GM12865 (cell line): ENCODE measurements at regions not wholly inside any gene's neighbourhood (a gene's known extent, or its start where the extent isn't known, plus 50 kb on each side); places are given as distances from the start of the nearest gene placed in this dataset.

ENCODE experiments used
- DNase-seq: peaks from one replicate; pipeline ENCODE4 v3.0.0; 2010; ENCODE audit warnings: low read depth
- H3K4me3 ChIP-seq: 2 replicates; pipeline ENCODE4 v1.5.1; 2011; ENCODE audit warnings: mild to moderate bottlenecking, low read depth, low read length, control low read depth
- TF ChIP-seq, protein P1 (sequence below): IDR thresholded peaks from 2 replicates; pipeline ENCODE4 v1.5.1; 2011; ENCODE audit warnings: low read length, control low read depth, low read depth, inconsistent platforms; ENCODE audit not compliant: insufficient read depth; ENCODE audit errors: missing control alignments

DNA sequence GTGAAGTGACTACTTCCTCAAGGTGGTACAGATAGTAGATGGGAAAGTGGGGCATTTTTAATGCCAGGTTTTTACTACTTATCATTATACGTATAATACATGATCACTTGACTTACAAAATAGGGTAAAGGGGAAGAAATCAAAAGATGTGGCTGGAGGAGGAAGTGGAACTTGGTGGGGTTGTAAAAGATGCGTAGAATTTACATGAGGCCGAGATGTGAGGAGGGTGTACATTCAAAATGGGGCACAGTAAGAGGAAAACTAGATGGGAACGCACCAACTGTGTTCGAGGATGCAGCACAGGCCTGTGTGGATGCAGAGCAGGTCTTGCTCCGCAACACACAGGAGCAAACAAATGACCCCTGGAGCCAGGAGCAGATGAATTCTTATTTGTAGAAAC lies 403.3 kb downstream of the TXNL1 start:
- DNase-seq, result no peak
- no peak overlapping the region for H3K4me3 ChIP-seq
- TF ChIP-seq, protein P1, sequence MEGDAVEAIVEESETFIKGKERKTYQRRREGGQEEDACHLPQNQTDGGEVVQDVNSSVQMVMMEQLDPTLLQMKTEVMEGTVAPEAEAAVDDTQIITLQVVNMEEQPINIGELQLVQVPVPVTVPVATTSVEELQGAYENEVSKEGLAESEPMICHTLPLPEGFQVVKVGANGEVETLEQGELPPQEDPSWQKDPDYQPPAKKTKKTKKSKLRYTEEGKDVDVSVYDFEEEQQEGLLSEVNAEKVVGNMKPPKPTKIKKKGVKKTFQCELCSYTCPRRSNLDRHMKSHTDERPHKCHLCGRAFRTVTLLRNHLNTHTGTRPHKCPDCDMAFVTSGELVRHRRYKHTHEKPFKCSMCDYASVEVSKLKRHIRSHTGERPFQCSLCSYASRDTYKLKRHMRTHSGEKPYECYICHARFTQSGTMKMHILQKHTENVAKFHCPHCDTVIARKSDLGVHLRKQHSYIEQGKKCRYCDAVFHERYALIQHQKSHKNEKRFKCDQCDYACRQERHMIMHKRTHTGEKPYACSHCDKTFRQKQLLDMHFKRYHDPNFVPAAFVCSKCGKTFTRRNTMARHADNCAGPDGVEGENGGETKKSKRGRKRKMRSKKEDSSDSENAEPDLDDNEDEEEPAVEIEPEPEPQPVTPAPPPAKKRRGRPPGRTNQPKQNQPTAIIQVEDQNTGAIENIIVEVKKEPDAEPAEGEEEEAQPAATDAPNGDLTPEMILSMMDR, result no peak

DNA sequence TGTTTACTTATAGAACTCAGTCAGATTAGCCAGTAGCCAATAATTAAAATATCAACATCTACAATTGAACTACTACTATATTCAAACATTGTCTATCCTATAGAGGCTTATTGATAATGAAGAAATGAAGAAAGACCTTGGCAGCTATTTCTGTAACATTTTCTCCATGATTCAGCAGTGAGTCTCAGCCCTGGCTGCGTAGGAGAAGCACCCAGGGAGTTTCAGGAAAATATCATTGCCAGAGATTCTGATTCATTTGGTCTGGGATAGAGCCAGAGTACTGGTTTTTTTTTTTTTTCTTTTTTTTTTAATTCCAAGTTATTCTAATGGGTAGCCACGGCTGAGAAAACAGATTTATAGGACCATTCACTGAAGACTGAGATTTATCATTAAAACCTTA lies 404.8 kb downstream of the TXNL1 start:
- DNase-seq, result no peak
- TF ChIP-seq, protein P1, result no peak
- H3K4me3 ChIP-seq, result no peak overlapping the region

DNA sequence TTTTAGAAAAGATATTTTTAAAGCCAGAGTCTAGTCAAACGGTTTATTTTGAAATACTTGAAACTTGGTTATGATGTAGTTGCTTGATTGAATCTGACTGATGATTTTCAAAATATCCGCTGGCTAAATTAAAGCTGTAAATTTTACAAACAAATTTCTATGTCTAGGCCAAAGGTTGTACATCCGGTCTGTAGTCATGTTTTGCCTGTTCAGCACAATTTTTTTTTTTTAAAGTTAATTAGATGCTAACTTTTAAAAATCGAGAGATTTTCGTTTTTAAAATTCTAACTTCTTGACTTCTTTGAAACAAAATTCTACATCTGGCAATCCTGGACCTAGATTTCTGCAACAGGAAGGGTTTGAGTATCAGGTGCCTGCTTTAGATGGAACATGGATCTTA lies 412.4 kb downstream of the TXNL1 start:
- no peak overlapping the region for H3K4me3 ChIP-seq
- DNase-seq, result no peak
- TF ChIP-seq, protein P1, result no peak

DNA sequence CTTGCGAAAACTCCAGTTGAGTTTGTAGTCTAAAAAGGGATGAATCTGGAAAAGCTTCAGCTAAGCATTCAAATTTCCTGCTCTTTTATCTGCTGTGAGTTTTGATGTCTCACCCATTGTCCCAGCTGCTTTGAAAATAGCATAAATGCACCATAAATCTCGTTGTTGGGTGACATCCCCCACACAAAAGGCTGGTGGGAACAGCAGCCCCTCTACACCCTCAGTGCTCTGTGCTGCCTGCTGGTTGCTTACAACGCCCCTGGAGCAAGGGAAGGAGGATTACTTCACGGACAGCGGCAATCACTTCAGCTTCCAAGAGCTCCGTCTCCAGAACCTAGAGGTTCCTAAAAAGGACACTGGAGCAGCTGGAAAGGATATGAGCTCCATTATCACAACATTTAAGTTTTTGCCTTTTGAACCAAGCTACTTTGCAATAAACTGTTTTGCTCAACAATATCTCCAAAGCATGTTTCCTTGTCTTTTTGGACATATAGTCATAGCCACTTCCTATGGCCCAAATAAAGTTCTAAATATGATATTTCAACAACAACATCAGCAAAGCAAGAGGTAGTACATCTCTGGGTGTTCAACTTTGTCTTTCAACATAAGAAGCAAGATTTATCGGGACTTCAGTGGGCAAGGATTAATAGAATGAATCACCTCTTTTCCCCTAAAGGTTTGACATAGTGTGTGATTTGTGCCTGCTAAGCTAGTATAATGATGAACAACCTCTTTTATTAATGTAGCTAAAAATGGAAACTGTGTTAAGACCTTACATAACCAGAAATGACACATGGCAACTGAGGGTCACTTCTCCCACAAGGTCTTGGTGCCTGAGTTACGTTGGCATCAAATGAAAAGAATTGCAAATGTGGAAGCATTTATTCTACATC lies 413.5 kb downstream of the TXNL1 start:
- no peak overlapping the region for H3K4me3 ChIP-seq
- TF ChIP-seq, protein P1, result no peak
- no peak for DNase-seq

DNA sequence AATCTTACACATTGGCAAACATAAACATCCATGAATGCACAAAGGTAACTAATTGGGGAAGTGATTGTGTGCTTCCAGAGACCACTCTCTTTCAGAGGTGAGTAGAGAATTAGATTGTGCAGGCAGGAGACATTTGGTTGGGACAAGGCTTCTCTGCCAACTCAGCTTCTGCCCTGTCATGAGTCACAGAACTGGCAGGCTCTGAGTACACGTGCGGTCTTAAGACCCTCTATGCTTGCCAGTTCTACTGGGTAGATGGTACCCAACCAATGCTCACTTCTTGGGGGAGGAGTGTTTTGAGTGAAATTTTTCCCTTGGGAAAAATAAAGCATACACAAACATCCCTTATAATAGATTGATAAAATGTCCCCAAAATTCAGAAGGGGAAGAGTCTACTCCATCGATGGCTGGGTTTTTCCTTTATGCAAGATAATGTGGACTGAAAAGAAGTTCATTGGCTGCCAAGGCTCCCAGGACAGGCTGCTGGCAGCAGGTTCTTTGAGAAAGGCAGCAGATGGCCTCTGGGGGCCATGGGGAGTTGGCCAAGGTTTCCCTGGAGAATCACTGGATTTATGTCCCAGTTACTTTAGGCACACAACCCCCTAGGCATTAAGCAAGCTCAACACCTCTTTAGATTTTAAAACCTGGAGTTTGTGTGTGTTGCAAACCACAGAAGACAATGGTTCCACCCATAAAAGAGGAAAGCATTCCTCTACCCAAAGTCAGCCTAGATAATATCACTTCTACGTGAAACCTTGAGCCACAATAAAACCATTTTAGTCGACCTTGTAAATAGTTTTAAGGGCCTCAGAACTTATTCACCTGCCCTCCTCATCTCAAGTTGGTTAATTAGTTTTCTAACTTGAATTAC lies 417.0 kb downstream of the TXNL1 start:
- TF ChIP-seq, protein P1, result no peak
- no peak overlapping the region for H3K4me3 ChIP-seq
- DNase-seq, result no peak

DNA sequence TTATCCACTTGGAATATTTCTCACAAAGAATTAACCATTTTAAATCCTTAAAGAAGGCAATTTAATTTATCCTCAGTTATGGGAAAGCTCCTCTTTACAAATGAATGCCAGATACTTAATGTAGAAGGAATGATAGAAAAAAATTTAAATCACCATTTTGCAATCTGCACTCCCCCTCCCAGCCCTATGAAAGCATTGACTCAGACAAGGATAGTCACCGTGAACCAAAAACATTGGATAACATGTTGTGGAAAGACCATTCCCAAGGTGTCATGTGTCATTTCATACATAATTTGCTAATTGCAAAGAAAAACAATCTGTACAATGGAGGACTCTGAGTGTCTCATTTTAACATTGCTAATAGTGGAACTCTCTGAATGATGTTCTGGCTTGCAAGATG lies 421.0 kb downstream of the TXNL1 start:
- no peak for DNase-seq
- no peak overlapping the region for H3K4me3 ChIP-seq
- TF ChIP-seq, protein P1, result no peak
